HEK293 (cell line): ENCODE measurements at regions not wholly inside any gene's neighbourhood (a gene's known extent, or its start where the extent isn't known, plus 50 kb on each side); places are given as distances from the start of the nearest gene placed in this dataset.

Experiments used
- SP3 ChIP-seq: fragments of 450-650 bp; formaldehyde crosslinking; IDR thresholded peaks from 2 replicates; pipeline ENCODE4 v1.5.1; 2016; ENCODE audit warnings: missing biosample characterization, missing genetic modification characterization
- ZNF629 ChIP-seq: fragments of 450-650 bp; formaldehyde crosslinking; IDR thresholded peaks from 2 replicates; pipeline ENCODE4 v1.5.1; 2017; ENCODE audit warnings: missing biosample characterization, missing genetic modification characterization
- TF ChIP-seq, protein P1 (sequence below): fragments of 450-650 bp; formaldehyde crosslinking; IDR thresholded peaks from 2 replicates; pipeline ENCODE4 v1.5.1; 2016; ENCODE audit warnings: missing biosample characterization, missing genetic modification characterization

DNA sequence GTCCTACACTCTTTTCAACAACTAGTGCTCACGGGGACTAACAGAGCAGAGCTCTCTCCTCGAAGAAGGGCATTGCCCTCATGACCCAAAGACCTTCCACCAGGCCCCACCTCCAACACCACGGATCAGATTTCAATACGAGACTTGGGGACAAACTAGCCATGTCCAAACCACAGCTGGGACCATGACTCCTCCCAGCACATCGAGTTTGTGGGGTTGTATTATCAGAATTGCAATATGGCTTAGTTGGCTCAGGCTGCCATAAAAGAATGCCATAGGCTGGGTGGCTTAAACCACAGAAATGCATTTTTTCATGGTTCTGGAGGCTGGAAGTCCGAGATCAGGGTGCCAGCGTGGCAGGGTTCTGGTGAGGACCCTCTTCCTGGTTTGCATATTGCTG, 189.7 kb upstream of the PMEPA1 start:
- TF ChIP-seq, protein P1, sequence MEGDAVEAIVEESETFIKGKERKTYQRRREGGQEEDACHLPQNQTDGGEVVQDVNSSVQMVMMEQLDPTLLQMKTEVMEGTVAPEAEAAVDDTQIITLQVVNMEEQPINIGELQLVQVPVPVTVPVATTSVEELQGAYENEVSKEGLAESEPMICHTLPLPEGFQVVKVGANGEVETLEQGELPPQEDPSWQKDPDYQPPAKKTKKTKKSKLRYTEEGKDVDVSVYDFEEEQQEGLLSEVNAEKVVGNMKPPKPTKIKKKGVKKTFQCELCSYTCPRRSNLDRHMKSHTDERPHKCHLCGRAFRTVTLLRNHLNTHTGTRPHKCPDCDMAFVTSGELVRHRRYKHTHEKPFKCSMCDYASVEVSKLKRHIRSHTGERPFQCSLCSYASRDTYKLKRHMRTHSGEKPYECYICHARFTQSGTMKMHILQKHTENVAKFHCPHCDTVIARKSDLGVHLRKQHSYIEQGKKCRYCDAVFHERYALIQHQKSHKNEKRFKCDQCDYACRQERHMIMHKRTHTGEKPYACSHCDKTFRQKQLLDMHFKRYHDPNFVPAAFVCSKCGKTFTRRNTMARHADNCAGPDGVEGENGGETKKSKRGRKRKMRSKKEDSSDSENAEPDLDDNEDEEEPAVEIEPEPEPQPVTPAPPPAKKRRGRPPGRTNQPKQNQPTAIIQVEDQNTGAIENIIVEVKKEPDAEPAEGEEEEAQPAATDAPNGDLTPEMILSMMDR (tag by site-specific recombination), result no peak
- TF ChIP-seq SP3 (tag by site-specific recombination) (no peak), ZNF629 (tag by site-specific recombination) (no peak)
